Ascending aorta (tissue), 2 donors: ENCODE measurements at regions not wholly inside any gene's neighbourhood (a gene's known extent, or its start where the extent isn't known, plus 50 kb on each side); places are given as distances from the start of the nearest gene placed in this dataset.

Experiments used
- DNase-seq, 2 donors: peaks; one replicate each; pipeline ENCODE4 v3.0.0-alpha.2; 2019; ENCODE audit warnings: low spot score in 2 of 2
- H3K27ac ChIP-seq, 2 donors: fragments of 200-600 bp; sonication (generic); one replicate each; pipeline ENCODE4 v1.5.1; 2016 to 2017; ENCODE audit warnings: mild to moderate bottlenecking in 1 of 2
- H3K27me3 ChIP-seq: fragments of 200-600 bp; sonication (generic); one replicate; pipeline ENCODE4 v1.5.1; 2017
- H3K36me3 ChIP-seq, 2 donors: fragments of 200-600 bp; sonication (generic); one replicate each; pipeline ENCODE4 v1.5.1; 2016
- H3K4me1 ChIP-seq, 2 donors: fragments of 200-600 bp; sonication (generic); one replicate each; pipeline ENCODE4 v1.5.1; 2016 to 2017; ENCODE audit warnings: mild to moderate bottlenecking in 1 of 2
- H3K4me3 ChIP-seq, 2 donors: fragments of 200-600 bp; sonication (generic); one replicate each; pipeline ENCODE4 v1.5.1; 2016 to 2017; ENCODE audit warnings: mild to moderate bottlenecking in 1 of 2
- H3K9me3 ChIP-seq, 2 donors: fragments of 200-600 bp; sonication (generic); one replicate each; pipeline ENCODE4 v1.5.1; 2016
- intact Hi-C: fragments of 100-400 bp; cut with DNase I; formaldehyde crosslinking; loops from one replicate; pipeline ENCODE4 v1.15.1; 2023
- TF ChIP-seq, protein P1 (sequence below), 3 experiments: fragments of 200-600 bp in 2 of 3; fragments of 450-650 bp in 1 of 3; sonication (generic) in 2 of 3; IDR thresholded peaks; one replicate each; pipeline ENCODE4 v1.5.1; 2016 to 2019; ENCODE audit warnings: antibody characterized with exemption in 3 of 3, mild to moderate bottlenecking in 1 of 3, moderate library complexity in 1 of 3

DNA sequence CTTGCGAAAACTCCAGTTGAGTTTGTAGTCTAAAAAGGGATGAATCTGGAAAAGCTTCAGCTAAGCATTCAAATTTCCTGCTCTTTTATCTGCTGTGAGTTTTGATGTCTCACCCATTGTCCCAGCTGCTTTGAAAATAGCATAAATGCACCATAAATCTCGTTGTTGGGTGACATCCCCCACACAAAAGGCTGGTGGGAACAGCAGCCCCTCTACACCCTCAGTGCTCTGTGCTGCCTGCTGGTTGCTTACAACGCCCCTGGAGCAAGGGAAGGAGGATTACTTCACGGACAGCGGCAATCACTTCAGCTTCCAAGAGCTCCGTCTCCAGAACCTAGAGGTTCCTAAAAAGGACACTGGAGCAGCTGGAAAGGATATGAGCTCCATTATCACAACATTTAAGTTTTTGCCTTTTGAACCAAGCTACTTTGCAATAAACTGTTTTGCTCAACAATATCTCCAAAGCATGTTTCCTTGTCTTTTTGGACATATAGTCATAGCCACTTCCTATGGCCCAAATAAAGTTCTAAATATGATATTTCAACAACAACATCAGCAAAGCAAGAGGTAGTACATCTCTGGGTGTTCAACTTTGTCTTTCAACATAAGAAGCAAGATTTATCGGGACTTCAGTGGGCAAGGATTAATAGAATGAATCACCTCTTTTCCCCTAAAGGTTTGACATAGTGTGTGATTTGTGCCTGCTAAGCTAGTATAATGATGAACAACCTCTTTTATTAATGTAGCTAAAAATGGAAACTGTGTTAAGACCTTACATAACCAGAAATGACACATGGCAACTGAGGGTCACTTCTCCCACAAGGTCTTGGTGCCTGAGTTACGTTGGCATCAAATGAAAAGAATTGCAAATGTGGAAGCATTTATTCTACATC, 413.5 kb downstream of the TXNL1 start:
- Histone ChIP-seq H3K27ac (no peak overlapping the region), H3K4me3 (no peak overlapping the region), H3K9me3 (no peaks in the 10 kb centered on the region), H3K36me3 (no peaks in the 10 kb centered on the region), H3K4me1 (no peaks in the 10 kb centered on the region), H3K27me3 (no peaks in the 10 kb centered on the region)
- DNase-seq: no peak
- intact Hi-C loops: no loop called here
- TF ChIP-seq, protein P1, sequence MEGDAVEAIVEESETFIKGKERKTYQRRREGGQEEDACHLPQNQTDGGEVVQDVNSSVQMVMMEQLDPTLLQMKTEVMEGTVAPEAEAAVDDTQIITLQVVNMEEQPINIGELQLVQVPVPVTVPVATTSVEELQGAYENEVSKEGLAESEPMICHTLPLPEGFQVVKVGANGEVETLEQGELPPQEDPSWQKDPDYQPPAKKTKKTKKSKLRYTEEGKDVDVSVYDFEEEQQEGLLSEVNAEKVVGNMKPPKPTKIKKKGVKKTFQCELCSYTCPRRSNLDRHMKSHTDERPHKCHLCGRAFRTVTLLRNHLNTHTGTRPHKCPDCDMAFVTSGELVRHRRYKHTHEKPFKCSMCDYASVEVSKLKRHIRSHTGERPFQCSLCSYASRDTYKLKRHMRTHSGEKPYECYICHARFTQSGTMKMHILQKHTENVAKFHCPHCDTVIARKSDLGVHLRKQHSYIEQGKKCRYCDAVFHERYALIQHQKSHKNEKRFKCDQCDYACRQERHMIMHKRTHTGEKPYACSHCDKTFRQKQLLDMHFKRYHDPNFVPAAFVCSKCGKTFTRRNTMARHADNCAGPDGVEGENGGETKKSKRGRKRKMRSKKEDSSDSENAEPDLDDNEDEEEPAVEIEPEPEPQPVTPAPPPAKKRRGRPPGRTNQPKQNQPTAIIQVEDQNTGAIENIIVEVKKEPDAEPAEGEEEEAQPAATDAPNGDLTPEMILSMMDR (IDR thresholded peaks at IDR 0.05): no peak

DNA sequence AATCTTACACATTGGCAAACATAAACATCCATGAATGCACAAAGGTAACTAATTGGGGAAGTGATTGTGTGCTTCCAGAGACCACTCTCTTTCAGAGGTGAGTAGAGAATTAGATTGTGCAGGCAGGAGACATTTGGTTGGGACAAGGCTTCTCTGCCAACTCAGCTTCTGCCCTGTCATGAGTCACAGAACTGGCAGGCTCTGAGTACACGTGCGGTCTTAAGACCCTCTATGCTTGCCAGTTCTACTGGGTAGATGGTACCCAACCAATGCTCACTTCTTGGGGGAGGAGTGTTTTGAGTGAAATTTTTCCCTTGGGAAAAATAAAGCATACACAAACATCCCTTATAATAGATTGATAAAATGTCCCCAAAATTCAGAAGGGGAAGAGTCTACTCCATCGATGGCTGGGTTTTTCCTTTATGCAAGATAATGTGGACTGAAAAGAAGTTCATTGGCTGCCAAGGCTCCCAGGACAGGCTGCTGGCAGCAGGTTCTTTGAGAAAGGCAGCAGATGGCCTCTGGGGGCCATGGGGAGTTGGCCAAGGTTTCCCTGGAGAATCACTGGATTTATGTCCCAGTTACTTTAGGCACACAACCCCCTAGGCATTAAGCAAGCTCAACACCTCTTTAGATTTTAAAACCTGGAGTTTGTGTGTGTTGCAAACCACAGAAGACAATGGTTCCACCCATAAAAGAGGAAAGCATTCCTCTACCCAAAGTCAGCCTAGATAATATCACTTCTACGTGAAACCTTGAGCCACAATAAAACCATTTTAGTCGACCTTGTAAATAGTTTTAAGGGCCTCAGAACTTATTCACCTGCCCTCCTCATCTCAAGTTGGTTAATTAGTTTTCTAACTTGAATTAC, 417.0 kb downstream of the TXNL1 start:
- TF ChIP-seq, protein P1 (IDR thresholded peaks at IDR 0.05): no peak
- no peaks in the 10 kb centered on the region for H3K4me1 ChIP-seq
- H3K27ac ChIP-seq: no peak overlapping the region
- H3K9me3 ChIP-seq: no peaks in the 10 kb centered on the region
- intact Hi-C loops: no loop called here
- H3K36me3 ChIP-seq: no peaks in the 10 kb centered on the region
- H3K4me3 ChIP-seq: no peak overlapping the region
- DNase-seq: no peak
- no peaks in the 10 kb centered on the region for H3K27me3 ChIP-seq

DNA sequence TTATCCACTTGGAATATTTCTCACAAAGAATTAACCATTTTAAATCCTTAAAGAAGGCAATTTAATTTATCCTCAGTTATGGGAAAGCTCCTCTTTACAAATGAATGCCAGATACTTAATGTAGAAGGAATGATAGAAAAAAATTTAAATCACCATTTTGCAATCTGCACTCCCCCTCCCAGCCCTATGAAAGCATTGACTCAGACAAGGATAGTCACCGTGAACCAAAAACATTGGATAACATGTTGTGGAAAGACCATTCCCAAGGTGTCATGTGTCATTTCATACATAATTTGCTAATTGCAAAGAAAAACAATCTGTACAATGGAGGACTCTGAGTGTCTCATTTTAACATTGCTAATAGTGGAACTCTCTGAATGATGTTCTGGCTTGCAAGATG, 421.0 kb downstream of the TXNL1 start:
- no peak for DNase-seq
- intact Hi-C loops: no loop called here
- no peak overlapping the region for H3K27ac ChIP-seq
- TF ChIP-seq, protein P1 (IDR thresholded peaks at IDR 0.05): no peak
- H3K9me3 ChIP-seq: no peaks in the 10 kb centered on the region
- no peaks in the 10 kb centered on the region for H3K27me3 ChIP-seq
- H3K4me3 ChIP-seq: no peak overlapping the region
- H3K36me3 ChIP-seq: no peaks in the 10 kb centered on the region
- no peaks in the 10 kb centered on the region for H3K4me1 ChIP-seq

DNA sequence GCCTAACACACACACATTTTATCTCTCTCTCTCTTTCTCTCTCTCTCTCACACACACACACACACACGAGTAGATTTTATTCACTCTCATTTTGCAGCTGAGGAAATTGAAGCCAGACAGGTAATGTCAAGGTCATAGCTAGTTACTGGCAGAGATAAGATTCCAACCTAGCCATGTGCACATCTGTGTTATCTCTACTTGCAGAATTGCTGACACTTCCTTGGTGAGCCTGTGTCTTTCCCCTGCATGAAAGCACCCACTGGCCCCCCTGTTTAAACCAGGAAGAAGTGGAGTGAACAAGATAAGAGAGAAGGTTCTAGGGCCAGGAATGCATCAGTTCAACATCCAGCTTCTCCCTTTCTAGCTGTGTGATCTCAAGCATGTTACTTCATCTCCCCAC, 423.7 kb downstream of the TXNL1 start:
- intact Hi-C loops: no loop called here
- Histone ChIP-seq H3K9me3 (no peaks in the 10 kb centered on the region), H3K4me1 (no peaks in the 10 kb centered on the region), H3K27me3 (no peaks in the 10 kb centered on the region), H3K36me3 (no peaks in the 10 kb centered on the region), H3K4me3 (no peak overlapping the region), H3K27ac (no peak overlapping the region)
- DNase-seq: no peak
- TF ChIP-seq, protein P1 (IDR thresholded peaks at IDR 0.05): no peak

DNA sequence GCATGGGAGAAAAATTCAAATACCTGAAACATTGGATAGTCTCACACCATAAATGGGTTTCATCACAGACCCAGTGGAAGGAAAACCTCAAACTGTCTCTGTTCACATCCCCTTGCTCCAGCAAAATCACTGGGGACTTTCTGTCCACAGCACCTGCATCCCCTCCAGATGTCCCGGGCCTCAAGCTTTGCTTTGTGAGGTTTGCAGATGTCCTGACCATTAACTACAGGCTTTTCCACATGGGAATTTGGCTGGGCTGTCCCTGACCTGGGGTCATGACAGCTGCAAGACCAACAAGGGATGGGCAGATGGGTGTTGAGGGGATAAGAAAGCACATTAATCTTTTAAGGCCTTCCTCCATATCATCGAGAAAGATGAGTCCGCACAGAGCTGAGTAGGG, 427.9 kb downstream of the TXNL1 start:
- no peak for DNase-seq
- intact Hi-C loops: no loop called here

More for the DNA sequence above, 427.9 kb downstream of the TXNL1 start:
- Histone ChIP-seq H3K27me3 (no peaks in the 10 kb centered on the region), H3K4me1 (no peaks in the 10 kb centered on the region), H3K27ac (no peak overlapping the region), H3K36me3 (no peaks in the 10 kb centered on the region), H3K9me3 (no peaks in the 10 kb centered on the region), H3K4me3 (no peak overlapping the region)
- TF ChIP-seq, protein P1 (IDR thresholded peaks at IDR 0.05): no peak
